NCI-H510A (cell line): ENCODE measurements at regions not wholly inside any gene's neighbourhood (a gene's known extent, or its start where the extent isn't known, plus 50 kb on each side); places are given as distances from the start of the nearest gene placed in this dataset.
"Not testable (repeated sequence)": the region's sequence is repeated elsewhere in the genome, so short reads cannot be mapped to it uniquely, and the experiment has no call there.

Source experiments
- DNase-seq: peaks from one replicate; lab custom pipeline; 2025; lab: John Stamatoyannopoulos, UW

- DNase-seq, result no peak
Observed at GRCh38 chr16:79895053-79895916, 294.7 kb upstream of the MAF start.

GRCh38 chr16:79893445-79893844, 292.9 kb upstream of the MAF start:
- DNase-seq, result no peak

DNA sequence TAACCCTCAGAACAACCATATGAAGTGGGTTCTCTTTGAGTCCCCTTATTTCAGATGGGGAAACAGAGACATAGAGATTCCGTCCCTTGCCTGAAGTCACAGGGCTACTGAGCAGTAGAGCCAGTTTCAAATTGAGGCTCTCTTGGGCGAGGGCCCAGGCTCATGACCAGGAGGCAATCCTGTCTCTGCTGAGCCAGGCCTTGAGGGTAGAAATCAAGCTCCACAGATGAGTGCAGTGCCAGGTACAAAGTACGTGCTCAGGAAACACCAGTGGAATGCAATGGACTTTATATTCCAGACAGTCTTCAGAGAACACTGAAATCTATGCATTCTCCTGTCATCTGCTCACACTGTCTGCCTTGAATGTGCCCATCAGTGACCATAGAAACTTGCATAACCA, 291.7 kb upstream of the MAF start:
- no peak for DNase-seq

GRCh38 chr16:79891458-79891857, 290.9 kb upstream of the MAF start:
- no peak for DNase-seq

GRCh38 chr16:79887541-79888540, 287.3 kb upstream of the MAF start:
- no peak for DNase-seq

DNA sequence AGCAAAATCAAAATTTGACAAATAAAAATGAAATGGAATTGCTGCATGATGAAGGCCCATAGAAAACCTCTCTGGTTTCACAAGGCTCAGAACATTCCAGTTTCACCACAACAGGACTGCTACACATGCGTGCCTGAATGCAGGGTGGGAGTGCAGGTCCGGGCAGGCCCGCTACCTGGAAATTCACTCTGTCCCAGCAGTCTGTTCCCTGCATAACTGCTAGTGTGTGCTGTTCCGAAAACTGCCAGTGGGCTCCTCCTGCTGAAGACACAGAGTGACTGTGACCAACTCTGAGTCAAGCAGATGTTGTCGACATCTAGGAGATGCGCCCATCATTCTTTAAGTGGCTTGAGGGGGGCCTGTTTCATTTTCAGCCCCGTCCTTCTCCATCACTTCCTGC, 284.8 kb upstream of the MAF start:
- DNase-seq, result no peak

DNA sequence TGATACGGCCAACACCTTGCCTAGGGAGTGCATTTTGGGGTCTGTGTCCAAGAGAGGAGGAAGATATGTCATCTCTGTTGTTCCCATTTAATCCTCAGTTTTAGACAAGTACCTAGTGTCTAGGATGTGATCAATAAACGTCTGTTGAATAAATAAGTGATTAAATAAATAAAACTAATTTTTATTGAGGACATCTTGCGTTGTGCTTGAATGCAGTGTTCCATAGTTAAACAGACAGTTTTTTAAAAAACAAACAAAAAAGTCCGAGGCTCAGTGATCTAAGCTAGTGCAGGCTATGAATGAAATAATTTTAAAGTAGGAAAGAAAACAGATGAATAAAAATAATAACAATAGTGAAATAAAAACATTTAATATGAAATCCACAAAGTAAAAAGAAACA, 283.0 kb upstream of the MAF start:
- DNase-seq, result no peak

- DNase-seq, result no peak
Observed at GRCh38 chr16:79882340-79883005, 281.9 kb upstream of the MAF start.

- not testable (repeated sequence) for DNase-seq
Observed at GRCh38 chr16:79881107-79881506, 280.6 kb upstream of the MAF start.

GRCh38 chr16:79876332-79876730, 275.8 kb upstream of the MAF start:
- no peak for DNase-seq

GRCh38 chr16:79874391-79874790, 273.9 kb upstream of the MAF start:
- no peak for DNase-seq

- DNase-seq, result no peak
Observed at GRCh38 chr16:79873825-79874224, 273.3 kb upstream of the MAF start.

DNA sequence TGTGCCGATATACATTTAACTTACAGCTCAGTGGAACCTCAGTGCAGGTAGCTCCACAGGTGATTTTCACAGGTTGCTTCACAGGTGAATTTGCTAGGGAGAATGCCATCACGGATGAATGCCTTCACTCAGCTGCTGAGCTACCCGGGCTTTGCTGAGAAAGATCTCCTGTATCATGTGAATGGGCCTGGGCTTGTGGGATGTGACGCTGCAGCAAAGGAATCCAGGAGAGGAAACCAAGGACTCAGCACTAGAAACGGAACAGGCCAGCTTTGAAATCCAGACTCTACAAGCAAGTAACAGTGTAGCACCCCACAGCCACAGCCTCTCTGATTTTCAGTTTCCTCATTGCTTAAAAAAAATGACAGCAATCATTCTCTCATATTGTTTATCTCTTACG, 271.4 kb upstream of the MAF start:
- no peak for DNase-seq

GRCh38 chr16:79870016-79870886, 269.7 kb upstream of the MAF start:
- DNase-seq, result no peak

DNA sequence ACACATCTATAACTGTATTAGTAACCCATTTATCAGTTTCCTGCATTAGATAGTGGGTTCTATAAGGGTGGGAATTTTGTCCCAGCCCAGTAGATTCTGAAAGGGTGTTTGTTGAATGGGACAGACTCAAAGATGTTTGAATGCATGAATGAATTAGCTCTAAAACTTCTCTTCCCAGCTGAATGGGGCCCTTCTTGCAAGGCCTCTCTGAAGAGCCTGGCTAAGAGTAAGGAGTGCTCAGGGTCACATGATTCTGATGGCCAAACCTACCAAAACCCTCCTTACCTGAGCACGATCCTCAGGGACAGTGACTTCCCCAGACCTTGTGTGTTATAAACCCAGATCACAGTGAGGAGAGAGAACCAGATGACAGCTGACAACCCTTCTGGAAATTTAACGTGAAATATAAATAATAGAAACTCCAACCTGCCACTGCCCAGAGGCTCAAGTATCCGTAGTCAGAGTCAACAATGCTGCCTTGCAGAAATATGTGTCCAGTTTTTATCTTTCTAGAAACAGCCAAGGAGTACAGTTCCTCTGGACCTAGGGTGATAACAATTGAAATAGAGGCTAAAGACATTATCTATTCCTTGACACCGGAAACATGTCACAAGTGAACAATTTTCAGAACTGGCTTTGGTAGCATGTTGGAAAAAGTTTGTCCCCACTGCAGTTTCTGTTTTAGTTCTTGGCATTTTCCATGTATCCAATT, 268.9 kb upstream of the MAF start:
- no peak for DNase-seq

DNA sequence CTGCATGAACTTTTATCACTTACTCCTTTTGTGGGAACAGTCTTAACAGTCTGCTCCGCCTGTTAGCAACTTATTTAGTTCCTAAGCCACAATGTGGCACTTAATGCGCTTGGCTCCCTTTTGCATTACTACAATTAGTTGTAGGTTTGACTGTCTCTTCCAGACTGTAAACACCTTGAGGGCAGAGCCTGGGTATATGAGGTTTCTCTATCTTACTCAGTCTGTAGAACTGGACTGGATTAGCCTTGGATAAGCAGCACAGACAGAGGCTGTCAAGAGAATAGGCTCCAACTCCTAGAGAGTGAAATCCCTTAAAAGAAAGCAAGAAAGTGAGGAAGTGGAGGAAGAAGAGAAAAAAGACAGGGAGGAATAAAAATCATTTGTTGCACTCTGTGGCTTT, 268.3 kb upstream of the MAF start:
- no peak for DNase-seq

GRCh38 chr16:79867425-79867997, 267.0 kb upstream of the MAF start:
- no peak for DNase-seq

GRCh38 chr16:79865918-79866317, 265.4 kb upstream of the MAF start:
- no peak for DNase-seq

DNA sequence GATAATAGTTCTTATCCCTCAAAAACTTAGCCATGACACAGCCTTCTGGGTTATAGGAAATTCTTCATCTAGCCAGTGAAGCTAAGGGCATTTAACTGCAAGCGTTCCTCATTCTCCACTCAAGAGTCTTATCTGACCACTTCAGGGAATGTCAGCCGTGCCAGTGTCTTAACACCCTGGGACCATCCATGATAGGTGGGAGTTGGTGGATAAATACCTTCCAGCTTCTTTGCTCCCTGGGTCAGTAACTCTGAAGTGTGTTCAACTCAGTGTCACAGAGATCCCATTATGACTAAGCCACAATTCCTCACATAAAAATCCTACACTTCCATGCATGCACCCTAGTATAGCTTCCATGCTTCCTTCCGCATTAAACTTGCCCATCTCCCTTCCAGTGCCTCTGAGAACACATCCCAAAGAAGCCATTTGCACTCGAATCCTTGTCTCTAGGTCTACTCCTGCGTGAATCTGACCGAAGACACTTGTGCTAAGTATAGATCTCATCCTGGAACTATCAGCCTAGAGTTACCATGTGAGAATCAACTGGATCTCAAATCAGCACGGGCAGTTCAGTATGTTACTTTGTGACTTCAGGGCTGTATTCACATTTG, 264.3 kb upstream of the MAF start:
- DNase-seq, result no peak
